Neuronal stem cell (in vitro differentiated cells): ENCODE measurements at regions not wholly inside any gene's neighbourhood (a gene's known extent, or its start where the extent isn't known, plus 50 kb on each side); places are given as distances from the start of the nearest gene placed in this dataset.
A peak's percentile ranks its signal among the peaks of the same experiment; 100 is the strongest.

Experiments used
- DNase-seq: peaks from one replicate; pipeline ENCODE4 v3.0.0-alpha.2; 2013; ENCODE audit warnings: low spot score
- H2AFZ ChIP-seq: one replicate; pipeline ENCODE4 v1.6.1; 2013; ENCODE audit warnings: mild to moderate bottlenecking, low read length, inconsistent platforms
- H2AK5ac ChIP-seq: 2 replicates; pipeline ENCODE4 v1.6.1; 2013; ENCODE audit warnings: low read depth, mild to moderate bottlenecking, inconsistent platforms, low read length, moderate library complexity, mixed read lengths
- H2BK120ac ChIP-seq: 2 replicates; pipeline ENCODE4 v1.6.1; 2013; ENCODE audit warnings: low read depth, mild to moderate bottlenecking, inconsistent platforms, low read length, moderate library complexity, mixed read lengths
- H2BK12ac ChIP-seq: one replicate; pipeline ENCODE4 v1.6.1; 2013; ENCODE audit warnings: low read length, inconsistent platforms
- H2BK15ac ChIP-seq: 2 replicates; pipeline ENCODE4 v1.6.1; 2013; ENCODE audit warnings: mild to moderate bottlenecking, low read length, inconsistent platforms, mixed read lengths
- H2BK5ac ChIP-seq: one replicate; pipeline ENCODE4 v1.6.1; 2013; ENCODE audit warnings: inconsistent platforms, mild to moderate bottlenecking, low read length, moderate library complexity
- H3K14ac ChIP-seq: one replicate; pipeline ENCODE4 v1.6.1; 2013; ENCODE audit warnings: low read length, inconsistent platforms
- H3K18ac ChIP-seq: 2 replicates; pipeline ENCODE4 v1.6.1; 2013; ENCODE audit warnings: low read length, inconsistent platforms
- H3K23ac ChIP-seq: 2 replicates; pipeline ENCODE4 v1.6.1; 2013; ENCODE audit warnings: low read depth, mild to moderate bottlenecking, mixed read lengths, low read length, inconsistent platforms; ENCODE audit not compliant: poor library complexity
- H3K27ac ChIP-seq: replicated peaks from 3 replicates; pipeline ENCODE4 v1.5.1; 2013; ENCODE audit warnings: low read length, inconsistent platforms
- H3K27me3 ChIP-seq, 3 experiments: 2 replicates each; pipeline ENCODE4 v1.6.1; 2013; ENCODE audit warnings: low read length in 3 of 3, mild to moderate bottlenecking in 2 of 3, inconsistent platforms in 1 of 3, low read depth in 1 of 3, mixed read lengths in 1 of 3, moderate library complexity in 1 of 3; ENCODE audit not compliant: control insufficient read depth in 3 of 3, insufficient read depth in 3 of 3
- H3K36me3 ChIP-seq, 2 donors: replicated peaks in 1 of 2; 2 replicates each; pipeline ENCODE4 v1.6.1; 2013; ENCODE audit warnings: low read length in 2 of 2; ENCODE audit not compliant: control insufficient read depth in 2 of 2, insufficient read depth in 2 of 2
- H3K4ac ChIP-seq: 2 replicates; pipeline ENCODE4 v1.6.1; 2013; ENCODE audit warnings: inconsistent platforms, mild to moderate bottlenecking, low read length, moderate library complexity
- H3K4me1 ChIP-seq, 2 donors: 1 replicate in 1 of 2; 2 replicates in 1 of 2; pipeline ENCODE4 v1.6.1; 2013; ENCODE audit warnings: low read length in 2 of 2, low read depth in 1 of 2; ENCODE audit not compliant: control insufficient read depth in 2 of 2, insufficient read depth in 1 of 2
- H3K4me2 ChIP-seq: one replicate; pipeline ENCODE4 v1.6.1; 2013; ENCODE audit warnings: mild to moderate bottlenecking, low read length, inconsistent platforms; ENCODE audit not compliant: insufficient read depth, poor library complexity, severe bottlenecking
- H3K4me3 ChIP-seq, 2 donors: 2 replicates each; pipeline ENCODE4 v1.5.1; 2013; ENCODE audit warnings: low read length in 2 of 2, mild to moderate bottlenecking in 2 of 2, inconsistent platforms in 1 of 2, moderate library complexity in 1 of 2
- H3K79me1 ChIP-seq: one replicate; pipeline ENCODE4 v1.6.1; 2013; ENCODE audit warnings: low read depth, mild to moderate bottlenecking, inconsistent platforms, low read length, moderate library complexity
- H3K9ac ChIP-seq: one replicate; pipeline ENCODE4 v1.6.1; 2013; ENCODE audit warnings: mild to moderate bottlenecking, low read depth, low read length, inconsistent platforms; ENCODE audit not compliant: poor library complexity
- H3K9me3 ChIP-seq, 2 donors: replicated peaks in 1 of 2; 2 replicates each; pipeline versions ENCODE3 to v1.6.1; 2013; ENCODE audit warnings: low read length in 2 of 2, mild to moderate bottlenecking in 2 of 2, inconsistent platforms in 1 of 2, low read depth in 1 of 2, mixed read lengths in 1 of 2, moderate library complexity in 1 of 2; ENCODE audit not compliant: control insufficient read depth in 2 of 2, insufficient read depth in 1 of 2
- H4K8ac ChIP-seq: one replicate; pipeline ENCODE4 v1.6.1; 2013; ENCODE audit warnings: low read depth, mild to moderate bottlenecking, inconsistent platforms, low read length, moderate library complexity
- H4K91ac ChIP-seq: one replicate; pipeline ENCODE4 v1.6.1; 2013; ENCODE audit warnings: low read length, low read depth, mild to moderate bottlenecking, inconsistent platforms; ENCODE audit not compliant: poor library complexity
- WGBS, 2 donors: extraction: QIAGEN DNeasy Blood & Tissue Kit; methylation state at CpG; one replicate each; pipeline ENCODE4 v1.1.7; 2013; ENCODE audit warnings: missing lambda C conversion rate in 2 of 2, mixed read lengths in 1 of 2; ENCODE audit not compliant: insufficient read length in 2 of 2, insufficient replicate concordance in 1 of 2; ENCODE audit errors: extremely low coverage in 2 of 2; 5-methylcytosine and 5-hydroxymethylcytosine counted together

DNA sequence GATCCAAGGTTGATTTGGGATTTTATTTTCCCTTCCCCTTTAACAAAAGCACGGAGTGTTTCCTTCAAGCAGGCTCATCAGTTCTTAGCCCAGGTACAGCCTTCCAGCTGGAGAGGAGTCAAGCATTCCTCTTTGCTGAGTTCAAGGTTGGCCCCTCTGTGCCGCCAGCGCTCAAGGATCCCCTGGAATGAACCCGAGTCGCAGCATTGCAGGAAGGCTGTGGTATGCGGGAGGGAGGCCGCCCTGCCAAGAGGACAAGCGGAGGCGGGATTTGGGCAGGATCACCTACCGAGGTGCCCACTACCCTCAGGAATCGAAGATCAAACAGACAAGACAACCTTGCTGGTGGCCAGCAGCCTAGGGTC is 53.9 kb upstream of the NCOR2 start:
- H2BK15ac ChIP-seq: no peak overlapping the region
- H3K23ac ChIP-seq: peak overlapping the region; percentile 18
- H3K27me3 ChIP-seq: peaks cover 0 to 19% (median 0%) of the 10 kb centered on the region in 3 experiments
- H3K4me2 ChIP-seq: no peak overlapping the region
- no peaks in the 10 kb centered on the region for H3K36me3 ChIP-seq
- no peak overlapping the region for H2AFZ ChIP-seq
- H3K9ac ChIP-seq: no peak overlapping the region
- H2AK5ac ChIP-seq: peak overlapping the region; percentile 26
- peak overlapping the region; percentile 74 for H3K18ac ChIP-seq
- no peak for DNase-seq
- no CpG with 5 or more reads among the region's 11 CpGs for WGBS, 2 donors
- no peak overlapping the region for H3K27ac ChIP-seq
- H4K8ac ChIP-seq: no peak overlapping the region
- no peak overlapping the region for H2BK5ac ChIP-seq
- no peak overlapping the region for H4K91ac ChIP-seq
- H3K4ac ChIP-seq: no peak overlapping the region
- H3K79me1 ChIP-seq: no peaks in the 10 kb centered on the region
- peaks cover 3 to 6% of the 10 kb centered on the region in 2 donors for H3K9me3 ChIP-seq
- no peak overlapping the region for H3K4me3 ChIP-seq
- H2BK120ac ChIP-seq: no peak overlapping the region
- H3K4me1 ChIP-seq: peaks cover 4 to 9% of the 10 kb centered on the region in 2 donors
- H2BK12ac ChIP-seq: no peak overlapping the region
- H3K14ac ChIP-seq: no peak overlapping the region

DNA sequence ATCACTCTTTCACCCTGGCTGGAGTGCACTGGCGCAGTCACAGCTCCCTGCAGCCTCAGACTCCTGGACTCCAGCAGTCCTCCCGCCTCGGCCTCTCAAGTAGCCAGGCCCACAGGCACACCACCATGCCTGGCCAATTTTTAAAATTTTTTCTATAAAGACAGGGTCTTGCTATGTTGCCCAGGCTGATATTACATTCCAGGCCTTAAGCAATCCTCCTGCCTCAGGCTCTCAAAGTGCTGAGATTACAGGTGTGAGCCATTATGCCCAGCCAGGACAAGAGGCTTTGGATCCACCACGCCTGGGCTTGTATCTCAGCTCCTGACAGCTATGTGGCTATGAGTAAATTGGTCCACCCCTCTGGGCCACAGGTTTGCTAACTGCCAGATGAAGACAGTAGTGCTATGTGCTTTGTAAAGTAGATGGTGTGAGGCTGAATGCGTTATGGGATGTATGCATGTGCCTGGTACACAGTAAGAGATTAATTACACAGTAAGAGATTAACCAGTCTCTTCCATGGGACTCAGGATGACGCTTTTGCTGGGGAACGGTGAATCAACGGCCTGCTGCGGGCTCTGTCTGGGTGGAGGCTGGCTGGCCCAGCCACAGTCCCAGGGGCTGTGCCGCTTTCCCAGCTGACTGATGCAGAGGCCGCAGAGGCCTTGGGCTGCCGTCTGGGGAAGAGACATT is 53.3 kb upstream of the NCOR2 start:
- Histone ChIP-seq H3K36me3 (no peaks in the 10 kb centered on the region), H3K27ac (no peak overlapping the region), H3K4ac (no peak overlapping the region), H2AK5ac (no peak overlapping the region), H3K18ac (peak overlapping the region; percentile 76), H2BK120ac (no peak overlapping the region), H2BK12ac (no peak overlapping the region), H3K4me1 (peaks cover 0 to 6% of the 10 kb centered on the region in 2 donors), H3K9me3 (peaks cover 3 to 6% of the 10 kb centered on the region in 2 donors), H2AFZ (no peak overlapping the region), H4K91ac (no peak overlapping the region), H3K23ac (no peak overlapping the region), H3K27me3 (peaks cover 0 to 20% (median 0%) of the 10 kb centered on the region in 3 experiments), H3K9ac (no peak overlapping the region), H2BK15ac (no peak overlapping the region), H2BK5ac (no peak overlapping the region), H3K79me1 (no peaks in the 10 kb centered on the region), H3K4me3 (no peak overlapping the region), H4K8ac (no peak overlapping the region), H3K4me2 (no peak overlapping the region), H3K14ac (no peak overlapping the region)
- no CpG with 5 or more reads among the region's 12 CpGs for WGBS, 2 donors
- no peak for DNase-seq

DNA sequence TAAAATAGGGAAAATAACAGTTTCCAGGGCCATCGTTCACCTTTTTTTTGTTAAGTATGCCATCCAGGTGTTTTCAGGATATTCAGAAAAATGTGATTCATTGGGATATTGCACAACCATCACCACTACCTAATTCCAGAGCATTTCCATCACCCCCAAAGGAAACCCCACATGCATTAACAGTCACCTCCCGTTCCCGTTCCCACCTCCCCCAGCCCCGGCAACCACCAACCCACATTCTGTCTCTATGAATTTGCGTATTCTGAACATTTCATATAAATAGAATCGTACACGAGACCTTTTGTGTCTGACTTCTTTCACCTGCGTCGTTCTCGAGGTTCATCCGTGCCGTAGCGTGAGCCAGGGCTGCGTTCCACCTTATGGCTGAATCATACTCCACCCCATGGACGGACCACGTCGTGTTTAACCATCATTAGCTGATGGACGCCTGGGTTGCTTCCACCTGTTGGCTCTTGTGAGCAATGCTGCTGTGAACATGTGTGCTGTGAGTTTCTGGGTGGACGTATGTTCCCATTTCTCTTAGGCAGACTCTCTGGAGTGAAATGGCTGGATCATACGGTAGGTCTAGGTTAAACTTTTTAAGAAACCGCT is 51.0 kb upstream of the NCOR2 start:
- H3K36me3 ChIP-seq: no peaks in the 10 kb centered on the region
- H4K8ac ChIP-seq: no peak overlapping the region
- H3K9me3 ChIP-seq: peaks cover under 1 to 5% of the 10 kb centered on the region in 2 donors
- no peak for DNase-seq
- H2BK5ac ChIP-seq: no peak overlapping the region
- no peak overlapping the region for H3K4ac ChIP-seq
- no peak overlapping the region for H3K4me2 ChIP-seq
- H2AK5ac ChIP-seq: peak overlapping the region; percentile 40
- no peak overlapping the region for H3K9ac ChIP-seq
- H3K4me1 ChIP-seq: peaks cover 0 to 5% of the 10 kb centered on the region in 2 donors
- H2AFZ ChIP-seq: no peak overlapping the region
- H3K23ac ChIP-seq: no peak overlapping the region
- no peak overlapping the region for H3K14ac ChIP-seq
- peaks cover 0 to 20% (median 0%) of the 10 kb centered on the region in 3 experiments for H3K27me3 ChIP-seq
- H3K27ac ChIP-seq: no peak overlapping the region
- H2BK15ac ChIP-seq: peak overlapping the region; percentile 80
- no peak overlapping the region for H3K4me3 ChIP-seq
- no peak overlapping the region for H4K91ac ChIP-seq
- WGBS, 2 donors: no CpG with 5 or more reads among the region's 21 CpGs
- no peak overlapping the region for H2BK12ac ChIP-seq
- no peaks in the 10 kb centered on the region for H3K79me1 ChIP-seq
- no peak overlapping the region for H3K18ac ChIP-seq
- H2BK120ac ChIP-seq: no peak overlapping the region

DNA sequence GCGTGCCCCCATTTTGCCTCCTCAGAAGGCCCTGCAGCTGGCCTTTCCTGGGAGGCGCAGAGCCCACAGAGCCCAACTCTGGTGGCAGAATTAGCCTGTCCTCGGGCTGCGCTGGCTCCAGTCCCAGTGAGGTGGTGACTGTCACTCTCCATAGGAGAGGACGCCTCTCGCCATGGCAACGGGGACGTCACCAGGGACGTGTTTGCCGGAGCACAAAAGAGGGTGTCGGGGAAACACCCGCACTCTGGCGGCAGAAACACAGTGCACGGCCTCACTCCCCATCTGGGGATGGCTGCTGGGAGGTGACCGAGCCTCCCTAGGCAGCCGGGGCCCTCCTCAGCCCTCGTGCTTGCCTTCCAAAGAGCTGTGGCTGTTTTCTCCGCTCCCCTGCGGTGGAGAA is 50.2 kb upstream of the NCOR2 start:
- Histone ChIP-seq H3K4me2 (peak overlapping the region; percentile 46), H2BK15ac (peak overlapping the region; percentile 80), H2BK120ac (no peak overlapping the region), H4K8ac (no peak overlapping the region), H2BK12ac (peak overlapping the region; percentile 87), H3K36me3 (no peaks in the 10 kb centered on the region), H3K14ac (peak overlapping the region; percentile 25), H3K4ac (no peak overlapping the region), H3K9me3 (peaks cover 0 to 4% of the 10 kb centered on the region in 2 donors), H3K4me1 (peaks cover 0 to 5% of the 10 kb centered on the region in 2 donors), H3K27ac (no peak overlapping the region), H2AK5ac (peak overlapping the region; percentile 79), H3K9ac (peak overlapping the region; percentile 61), H3K27me3 (peaks cover 0 to 20% (median 0%) of the 10 kb centered on the region in 3 experiments), H3K79me1 (no peaks in the 10 kb centered on the region), H3K18ac (peak overlapping the region; percentile 6), H4K91ac (no peak overlapping the region), H3K4me3 (no peak overlapping the region), H2AFZ (peak overlapping the region; percentile 72), H2BK5ac (peak overlapping the region; percentile 55), H3K23ac (no peak overlapping the region)
- no peak for DNase-seq
- WGBS, 2 donors: no CpG with 5 or more reads among the region's 19 CpGs
